Ishikawa (cell line): ENCODE measurements at regions not wholly inside any gene's neighbourhood (a gene's known extent, or its start where the extent isn't known, plus 50 kb on each side); places are given as distances from the start of the nearest gene placed in this dataset.

Source experiments
- EGR1 ChIP-seq: IDR thresholded peaks from 2 replicates; pipeline ENCODE4 v1.6.1; 2012
- EP300 ChIP-seq: IDR thresholded peaks from 2 replicates; pipeline ENCODE4 v1.6.1; 2012; ENCODE audit warnings: borderline replicate concordance
- FOXM1 ChIP-seq: IDR thresholded peaks from 2 replicates; pipeline ENCODE4 v1.6.1; 2012; ENCODE audit warnings: low read depth, borderline replicate concordance
- MAX ChIP-seq: IDR thresholded peaks from 2 replicates; pipeline ENCODE4 v1.6.1; 2012
- RAD21 ChIP-seq: IDR thresholded peaks from 2 replicates; pipeline ENCODE4 v1.6.1; 2012; ENCODE audit warnings: low read depth
- REST ChIP-seq: IDR thresholded peaks from 2 replicates; pipeline ENCODE4 v1.6.1; 2012; ENCODE audit warnings: low read depth, mild to moderate bottlenecking
- TAF1 ChIP-seq: IDR thresholded peaks from 2 replicates; pipeline ENCODE4 v1.6.1; 2012; ENCODE audit warnings: low read depth, mild to moderate bottlenecking
- TCF12 ChIP-seq: IDR thresholded peaks from 2 replicates; pipeline ENCODE4 v1.6.1; 2012; ENCODE audit warnings: low read depth
- TEAD4 ChIP-seq: IDR thresholded peaks from 2 replicates; pipeline ENCODE4 v1.6.1; 2012
- YY1 ChIP-seq: IDR thresholded peaks from 2 replicates; pipeline ENCODE4 v1.6.1; 2012; ENCODE audit warnings: low read depth
- TF ChIP-seq, protein P1 (sequence below): IDR thresholded peaks from 2 replicates; pipeline ENCODE4 v1.6.1; 2012

DNA sequence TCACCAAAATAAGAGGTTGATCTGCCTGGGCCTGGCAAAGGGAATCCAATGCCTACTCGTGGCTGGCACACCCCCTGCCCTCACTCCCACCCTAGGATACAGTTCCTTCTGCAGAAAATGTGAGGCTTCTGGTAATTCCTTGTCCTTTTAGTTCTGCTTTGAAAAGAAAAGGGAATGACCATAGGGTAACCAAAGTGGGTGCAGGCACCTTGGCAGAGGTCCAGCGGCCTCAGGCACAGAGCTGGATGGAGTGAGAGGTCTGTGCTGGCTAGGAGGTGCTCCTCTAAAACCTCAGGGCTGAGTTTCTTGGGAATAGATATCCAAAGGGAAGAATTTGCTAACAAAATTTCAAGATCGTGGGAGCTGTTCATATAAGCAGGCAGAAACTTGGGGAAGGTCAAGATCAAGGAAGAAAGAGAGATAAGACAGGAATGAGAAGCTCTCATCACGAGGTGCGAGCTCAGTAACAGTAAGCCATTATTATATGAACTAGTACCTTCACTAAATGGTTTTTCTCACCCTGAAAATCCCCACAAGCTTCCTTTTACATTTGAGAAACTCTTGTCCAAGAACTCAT is 293.1 kb upstream of the LYPLAL1 start:
- TF ChIP-seq REST (no peak), FOXM1 (no peak), EP300 (no peak), RAD21 (no peak), YY1 (no peak), TEAD4 (no peak), EGR1 (no peak), MAX (no peak), TAF1 (no peak), TCF12 (no peak)
- TF ChIP-seq, protein P1, sequence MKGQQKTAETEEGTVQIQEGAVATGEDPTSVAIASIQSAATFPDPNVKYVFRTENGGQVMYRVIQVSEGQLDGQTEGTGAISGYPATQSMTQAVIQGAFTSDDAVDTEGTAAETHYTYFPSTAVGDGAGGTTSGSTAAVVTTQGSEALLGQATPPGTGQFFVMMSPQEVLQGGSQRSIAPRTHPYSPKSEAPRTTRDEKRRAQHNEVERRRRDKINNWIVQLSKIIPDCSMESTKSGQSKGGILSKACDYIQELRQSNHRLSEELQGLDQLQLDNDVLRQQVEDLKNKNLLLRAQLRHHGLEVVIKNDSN = no peak
